T-helper 9 cell (primary cell): ENCODE measurements at regions not wholly inside any gene's neighbourhood (a gene's known extent, or its start where the extent isn't known, plus 50 kb on each side); places are given as distances from the start of the nearest gene placed in this dataset.
"Not testable (repeated sequence)": the region's sequence is repeated elsewhere in the genome, so short reads cannot be mapped to it uniquely, and the experiment has no call there.

Source experiments
- DNase-seq: peaks from one replicate; pipeline ENCODE4 v3.0.0-alpha.2; 2020

DNA sequence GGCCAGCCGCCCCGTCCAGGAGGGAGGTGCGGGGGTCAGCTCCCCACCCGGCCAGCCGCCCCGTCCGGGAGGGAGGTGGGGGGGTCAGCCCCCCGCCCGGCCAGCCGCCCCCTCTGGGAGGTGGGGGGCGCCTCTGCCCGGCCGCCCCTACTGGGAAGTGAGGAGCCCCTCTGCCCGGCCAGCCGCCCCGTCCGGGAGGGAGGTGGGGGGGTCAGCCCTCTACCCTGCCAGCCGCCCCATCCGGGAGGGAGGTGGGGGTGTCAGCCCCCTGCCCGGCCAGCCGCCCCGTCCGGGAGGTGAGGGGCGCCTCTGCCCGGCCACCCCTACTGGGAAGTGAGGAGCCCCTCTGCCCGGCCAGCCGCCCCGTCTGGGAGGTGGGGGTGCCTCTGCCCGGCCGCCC, 61.5 kb upstream of the LMCD1 start:
- not testable (repeated sequence) for DNase-seq

GRCh38 chr3:8441969-8442559, 59.6 kb upstream of the LMCD1 start:
- DNase-seq: no peak

DNA sequence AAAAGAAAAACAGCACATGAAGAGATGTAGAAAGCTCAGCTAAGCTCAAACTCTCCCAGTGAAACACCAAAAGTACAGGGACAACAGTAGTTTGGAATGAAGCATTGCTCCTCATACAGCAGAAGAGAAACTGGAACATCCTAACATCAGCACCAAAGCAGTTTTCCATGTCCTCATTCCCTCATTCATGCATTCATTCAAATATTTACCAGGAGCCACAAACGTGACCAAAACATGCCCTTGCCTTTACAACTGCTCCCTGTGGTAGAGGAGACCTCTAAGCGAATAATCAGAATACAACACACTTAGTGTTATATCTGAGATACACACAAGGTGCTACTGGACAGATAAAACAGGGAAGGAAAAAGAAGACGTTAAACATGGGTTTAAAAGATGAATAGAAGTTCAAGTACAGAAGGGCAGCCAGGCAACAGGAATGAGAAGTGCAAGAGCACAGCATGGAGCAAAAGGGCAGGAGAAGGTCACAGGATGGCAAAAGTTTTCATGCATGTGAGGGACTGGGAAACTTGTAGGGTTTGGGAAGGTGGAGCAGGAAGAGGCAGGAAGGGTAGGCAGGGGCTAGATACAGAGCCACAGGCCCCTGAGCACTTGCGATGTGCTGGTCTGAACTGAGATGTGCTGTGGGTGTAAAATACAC, 58.5 kb upstream of the LMCD1 start:
- no peak for DNase-seq

- no peak for DNase-seq
Measured at GRCh38 chr3:8443829-8444791, 57.5 kb upstream of the LMCD1 start.

DNA sequence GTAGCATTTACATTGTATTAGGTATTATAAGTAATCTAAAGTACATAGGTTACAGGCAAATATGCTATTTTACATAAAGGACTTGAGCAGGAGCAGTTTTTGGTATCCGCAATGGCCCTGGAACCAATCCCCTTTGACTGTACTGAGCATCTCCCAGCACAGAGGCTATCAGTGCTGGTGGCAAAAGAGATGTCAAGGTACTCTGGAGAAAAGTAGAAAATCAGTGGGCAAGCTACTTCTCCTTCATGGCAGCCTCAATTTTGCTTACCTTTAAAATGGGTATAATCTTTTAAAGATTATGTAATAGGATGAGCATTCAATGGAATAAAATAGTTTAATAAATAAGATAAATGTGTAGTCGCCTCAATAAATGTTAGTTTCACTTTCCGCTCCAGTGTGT, 56.7 kb upstream of the LMCD1 start:
- DNase-seq: no peak

- DNase-seq: no peak
Measured at GRCh38 chr3:8445861-8446260, 55.8 kb upstream of the LMCD1 start.

- DNase-seq: no peak
Measured at GRCh38 chr3:8446845-8447244, 54.8 kb upstream of the LMCD1 start.

- DNase-seq: no peak
Measured at GRCh38 chr3:8450618-8451017, 51.0 kb upstream of the LMCD1 start.

DNA sequence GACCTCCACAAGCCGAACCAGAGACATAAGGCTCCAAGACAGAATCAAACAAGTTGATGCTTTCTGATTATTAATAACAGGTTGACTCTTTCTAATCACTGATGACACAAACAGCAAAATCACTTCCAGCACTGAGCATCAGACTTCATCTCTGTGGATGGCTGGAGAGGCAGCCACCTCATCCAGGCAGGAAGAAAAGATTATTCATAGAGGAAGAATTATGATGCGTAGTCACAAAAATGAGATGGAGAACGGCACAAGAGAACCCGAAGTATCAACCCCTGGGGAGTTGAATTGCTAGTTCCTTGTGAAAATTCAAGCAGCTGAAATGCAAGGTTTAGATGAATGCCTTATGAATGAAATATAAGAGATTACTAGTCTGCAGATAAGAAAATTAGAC, 49.9 kb upstream of the LMCD1 start:
- DNase-seq: no peak
